Thyroid gland (tissue), 4 donors: ENCODE measurements at regions not wholly inside any gene's neighbourhood (a gene's known extent, or its start where the extent isn't known, plus 50 kb on each side); places are given as distances from the start of the nearest gene placed in this dataset.

Experiments used
- DNase-seq, 2 donors: peaks; one replicate each; pipeline ENCODE4 v3.0.0-alpha.2; 2019
- H3K27ac ChIP-seq, 3 donors: fragments of 200-600 bp; sonication (generic); 1 replicate in 2 of 3; 2 replicates in 1 of 3; pipeline ENCODE4 v1.5.1; 2016 to 2019; ENCODE audit warnings: mild to moderate bottlenecking in 1 of 3, moderate library complexity in 1 of 3
- H3K27me3 ChIP-seq: fragments of 200-600 bp; sonication (generic); one replicate; pipeline ENCODE4 v1.5.1; 2019
- H3K36me3 ChIP-seq, 2 donors: fragments of 200-600 bp; sonication (generic); one replicate each; pipeline ENCODE4 v1.5.1; 2016 to 2019
- H3K4me1 ChIP-seq, 2 donors: fragments of 200-600 bp; sonication (generic); one replicate each; pipeline ENCODE4 v1.5.1; 2017 to 2019
- H3K4me3 ChIP-seq, 3 donors: fragments of 200-600 bp; sonication (generic); replicated peaks in 1 of 3; 1 replicate in 2 of 3; 2 replicates in 1 of 3; pipeline ENCODE4 v1.5.1; 2016; ENCODE audit warnings: mild to moderate bottlenecking in 1 of 3
- H3K9me3 ChIP-seq: fragments of 200-600 bp; sonication (generic); one replicate; pipeline ENCODE4 v1.5.1; 2017
- CTCF ChIP-seq, 6 experiments: fragments of 200-600 bp in 3 of 6; fragments of 450-650 bp in 3 of 6; sonication (generic) in 3 of 6; IDR thresholded peaks; one replicate each; pipeline ENCODE4 v1.5.1; 2016 to 2019; ENCODE audit warnings: antibody characterized with exemption in 6 of 6, mild to moderate bottlenecking in 2 of 6, inconsistent platforms in 1 of 6, moderate library complexity in 1 of 6
- POLR2A ChIP-seq, 2 donors: fragments of 450-650 bp; IDR thresholded peaks; one replicate each; pipeline ENCODE4 v1.6.1; 2017; ENCODE audit warnings: antibody characterized with exemption in 2 of 2, mild to moderate bottlenecking in 2 of 2, moderate library complexity in 1 of 2
- WGBS, 2 donors: methylation state at CpG; one replicate each; pipeline ENCODE4 v1.1.5; 2017; 5-methylcytosine and 5-hydroxymethylcytosine counted together
- intact Hi-C: fragments of 100-400 bp; cut with DNase I; formaldehyde crosslinking; loops from one replicate; pipeline ENCODE4 v1.15.1; 2023

GRCh38 chr9:86648156-86648827, 294.1 kb upstream of the TUT7 start:
- WGBS, 2 donors = 97 to 98% methylated on average over 4 of the region's 4 CpGs
- no peaks in the 10 kb centered on the region for H3K4me1 ChIP-seq
- TF ChIP-seq POLR2A (IDR thresholded peaks at IDR 0.05) = no peak
- TF ChIP-seq CTCF (IDR thresholded peaks at IDR 0.05) = no peak
- DNase-seq = no peak
- no peaks in the 10 kb centered on the region for H3K27me3 ChIP-seq
- H3K27ac ChIP-seq = no peak overlapping the region
- H3K4me3 ChIP-seq = no peak overlapping the region
- intact Hi-C loops = no loop called here
- H3K36me3 ChIP-seq = no peaks in the 10 kb centered on the region
- no peaks in the 10 kb centered on the region for H3K9me3 ChIP-seq

GRCh38 chr9:86645303-86645702, 291.1 kb upstream of the TUT7 start:
- no peaks in the 10 kb centered on the region for H3K4me1 ChIP-seq
- H3K27ac ChIP-seq = no peak overlapping the region
- H3K9me3 ChIP-seq = no peaks in the 10 kb centered on the region
- 80 to 87% methylated on average over 14 to 21 of the region's 21 CpGs for WGBS, 2 donors
- intact Hi-C loops = no loop called here
- TF ChIP-seq POLR2A (IDR thresholded peaks at IDR 0.05) (no peak), CTCF (IDR thresholded peaks at IDR 0.05) (no peak)
- no peaks in the 10 kb centered on the region for H3K27me3 ChIP-seq
- H3K4me3 ChIP-seq = no peak overlapping the region
- DNase-seq = no peak
- no peaks in the 10 kb centered on the region for H3K36me3 ChIP-seq

GRCh38 chr9:86644675-86645034, 290.4 kb upstream of the TUT7 start:
- Histone ChIP-seq H3K27ac (no peak overlapping the region), H3K4me3 (no peak overlapping the region), H3K27me3 (no peaks in the 10 kb centered on the region), H3K36me3 (no peaks in the 10 kb centered on the region), H3K9me3 (no peaks in the 10 kb centered on the region), H3K4me1 (no peaks in the 10 kb centered on the region)
- 86 to 89% methylated on average over 4 of the region's 4 CpGs for WGBS, 2 donors
- no peak for DNase-seq
- intact Hi-C loops = no loop called here
- TF ChIP-seq POLR2A (IDR thresholded peaks at IDR 0.05) (no peak), CTCF (IDR thresholded peaks at IDR 0.05) (no peak)

GRCh38 chr9:86643946-86644674, 289.9 kb upstream of the TUT7 start:
- TF ChIP-seq CTCF (IDR thresholded peaks at IDR 0.05) (no peak), POLR2A (IDR thresholded peaks at IDR 0.05) (no peak)
- intact Hi-C loops = no loop called here
- no peak overlapping the region for H3K27ac ChIP-seq
- H3K4me1 ChIP-seq = no peaks in the 10 kb centered on the region
- 74 to 80% methylated on average over 7 of the region's 7 CpGs for WGBS, 2 donors
- no peak overlapping the region for H3K4me3 ChIP-seq
- DNase-seq = no peak
- no peaks in the 10 kb centered on the region for H3K27me3 ChIP-seq
- no peaks in the 10 kb centered on the region for H3K9me3 ChIP-seq
- no peaks in the 10 kb centered on the region for H3K36me3 ChIP-seq

- no peak for DNase-seq
- no peak overlapping the region for H3K27ac ChIP-seq
- H3K4me1 ChIP-seq = no peaks in the 10 kb centered on the region
- intact Hi-C loops = no loop called here
- H3K36me3 ChIP-seq = no peaks in the 10 kb centered on the region
- no peaks in the 10 kb centered on the region for H3K9me3 ChIP-seq
- 87 to 93% methylated on average over 5 of the region's 5 CpGs for WGBS, 2 donors
- TF ChIP-seq POLR2A (IDR thresholded peaks at IDR 0.05) = no peak
- TF ChIP-seq CTCF (IDR thresholded peaks at IDR 0.05) = no peak
- H3K4me3 ChIP-seq = no peak overlapping the region
- H3K27me3 ChIP-seq = no peaks in the 10 kb centered on the region
Measured at GRCh38 chr9:86642721-86643120, 288.5 kb upstream of the TUT7 start.
